Peyer's patch (tissue), 4 donors: ENCODE measurements at regions not wholly inside any gene's neighbourhood (a gene's known extent, or its start where the extent isn't known, plus 50 kb on each side); places are given as distances from the start of the nearest gene placed in this dataset.

Experiments
- CTCF ChIP-seq, 6 experiments: fragments of 450-650 bp in 4 of 6; fragments of 200-600 bp in 2 of 6; sonication (generic) in 1 of 6; IDR thresholded peaks; one replicate each; pipeline ENCODE4 v1.5.1; 2017 to 2019; ENCODE audit warnings: antibody characterized with exemption in 6 of 6, mild to moderate bottlenecking in 3 of 6, moderate library complexity in 1 of 6
- POLR2A ChIP-seq, 2 donors: fragments of 450-650 bp; IDR thresholded peaks; one replicate each; pipeline ENCODE4 v1.5.1; 2017; ENCODE audit warnings: antibody characterized with exemption in 2 of 2, mild to moderate bottlenecking in 2 of 2, moderate library complexity in 2 of 2

- TF ChIP-seq POLR2A (IDR thresholded peaks at IDR 0.05) (no peak), CTCF (IDR thresholded peaks at IDR 0.05) (no peak)
These were observed 275.4 kb upstream of the BTG1 start for GRCh38 chr12:92421042-92421441.
